Osteocyte (in vitro differentiated cells): ENCODE measurements at regions not wholly inside any gene's neighbourhood (a gene's known extent, or its start where the extent isn't known, plus 50 kb on each side); places are given as distances from the start of the nearest gene placed in this dataset.

Experiments
- DNase-seq: peaks from one replicate; pipeline ENCODE4 v3.0.0; 2021; ENCODE audit warnings: mixed read lengths; ENCODE audit not compliant: unreplicated experiment; ENCODE audit errors: extremely low spot score
- H3K27ac Mint-ChIP-seq: one replicate; pipeline ENCODE4 v1.8.0; 2021; ENCODE audit warnings: mild to moderate bottlenecking, mixed read lengths; ENCODE audit not compliant: unreplicated experiment
- H3K27me3 Mint-ChIP-seq: one replicate; pipeline ENCODE4 v1.8.0; 2021; ENCODE audit warnings: mixed read lengths; ENCODE audit not compliant: unreplicated experiment
- H3K36me3 Mint-ChIP-seq: one replicate; pipeline ENCODE4 v1.8.0; 2021; ENCODE audit warnings: mixed read lengths; ENCODE audit not compliant: unreplicated experiment
- H3K4me1 Mint-ChIP-seq: one replicate; pipeline ENCODE4 v1.8.0; 2021; ENCODE audit warnings: mixed read lengths; ENCODE audit not compliant: unreplicated experiment
- H3K4me3 Mint-ChIP-seq: one replicate; pipeline ENCODE4 v1.8.0; 2021; ENCODE audit warnings: mild to moderate bottlenecking, moderate library complexity, mixed read lengths; ENCODE audit not compliant: unreplicated experiment
- H3K9me3 Mint-ChIP-seq: one replicate; pipeline ENCODE4 v1.8.0; 2021; ENCODE audit warnings: mixed read lengths; ENCODE audit not compliant: unreplicated experiment
- TF ChIP-seq, protein P1 (sequence below): fragments of 200-600 bp; sonication (generic); IDR thresholded peaks from 2 replicates; pipeline ENCODE4 v1.5.0; 2021; ENCODE audit warnings: antibody characterized with exemption, mild to moderate bottlenecking, moderate library complexity

DNA sequence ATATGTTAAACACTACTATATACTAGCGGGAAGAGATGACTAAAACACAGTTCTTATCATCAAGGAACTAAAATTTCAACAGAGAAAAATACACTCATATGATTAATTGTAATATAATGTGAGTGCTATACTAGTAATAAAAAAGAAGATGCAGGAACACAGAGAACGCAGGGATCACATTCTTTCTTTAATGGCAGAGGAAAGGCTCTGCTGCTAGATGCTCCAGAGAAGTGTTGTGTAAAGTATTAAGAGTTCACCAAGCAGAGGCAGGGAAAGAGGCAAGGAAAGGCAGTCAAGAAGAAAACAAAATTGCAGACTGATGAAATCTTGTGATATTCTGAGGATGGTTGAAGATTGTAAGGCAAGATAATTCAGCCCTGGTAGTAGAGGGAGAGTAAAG is 394.7 kb downstream of the PDGFC start:
- H3K36me3 Mint-ChIP-seq, result no peaks in the 10 kb centered on the region
- TF ChIP-seq, protein P1, sequence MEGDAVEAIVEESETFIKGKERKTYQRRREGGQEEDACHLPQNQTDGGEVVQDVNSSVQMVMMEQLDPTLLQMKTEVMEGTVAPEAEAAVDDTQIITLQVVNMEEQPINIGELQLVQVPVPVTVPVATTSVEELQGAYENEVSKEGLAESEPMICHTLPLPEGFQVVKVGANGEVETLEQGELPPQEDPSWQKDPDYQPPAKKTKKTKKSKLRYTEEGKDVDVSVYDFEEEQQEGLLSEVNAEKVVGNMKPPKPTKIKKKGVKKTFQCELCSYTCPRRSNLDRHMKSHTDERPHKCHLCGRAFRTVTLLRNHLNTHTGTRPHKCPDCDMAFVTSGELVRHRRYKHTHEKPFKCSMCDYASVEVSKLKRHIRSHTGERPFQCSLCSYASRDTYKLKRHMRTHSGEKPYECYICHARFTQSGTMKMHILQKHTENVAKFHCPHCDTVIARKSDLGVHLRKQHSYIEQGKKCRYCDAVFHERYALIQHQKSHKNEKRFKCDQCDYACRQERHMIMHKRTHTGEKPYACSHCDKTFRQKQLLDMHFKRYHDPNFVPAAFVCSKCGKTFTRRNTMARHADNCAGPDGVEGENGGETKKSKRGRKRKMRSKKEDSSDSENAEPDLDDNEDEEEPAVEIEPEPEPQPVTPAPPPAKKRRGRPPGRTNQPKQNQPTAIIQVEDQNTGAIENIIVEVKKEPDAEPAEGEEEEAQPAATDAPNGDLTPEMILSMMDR, result no peak
- H3K9me3 Mint-ChIP-seq, result no peaks in the 10 kb centered on the region
- no peak for DNase-seq
- H3K27me3 Mint-ChIP-seq, result no peaks in the 10 kb centered on the region
- H3K27ac Mint-ChIP-seq, result no peak overlapping the region
- H3K4me1 Mint-ChIP-seq, result peaks cover 16% of the 10 kb centered on the region
- no peak overlapping the region for H3K4me3 Mint-ChIP-seq

DNA sequence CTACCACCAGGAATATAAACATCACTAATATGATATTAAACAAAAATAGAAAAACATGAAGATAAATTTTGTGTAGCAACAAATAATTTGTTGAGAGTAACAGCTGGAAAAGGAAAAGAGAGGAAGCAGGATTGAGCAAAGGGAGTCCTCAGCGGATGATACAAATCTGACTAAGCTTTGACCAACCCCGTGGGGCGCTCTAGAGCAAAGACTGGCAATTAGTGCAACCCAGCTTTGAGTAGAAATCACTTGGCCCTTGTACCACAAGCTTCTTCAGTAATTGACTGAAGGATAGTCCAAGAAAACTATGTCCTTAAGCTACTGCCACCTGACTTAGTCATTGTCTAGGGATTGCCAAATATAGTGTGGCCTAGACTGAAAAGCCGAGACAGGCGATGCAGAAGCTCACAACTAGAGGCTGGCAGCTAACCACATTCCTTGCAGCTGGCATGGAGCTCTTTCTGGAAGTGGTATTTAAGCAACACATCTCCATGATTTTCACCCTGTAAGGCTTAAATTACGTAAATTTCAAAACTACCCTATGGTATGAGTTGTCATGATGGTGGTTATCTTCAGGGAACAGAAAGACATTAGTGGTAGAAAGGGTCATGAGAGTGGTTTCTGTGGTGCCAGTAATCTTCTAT is 396.0 kb downstream of the PDGFC start:
- TF ChIP-seq, protein P1, result no peak
- H3K27ac Mint-ChIP-seq, result no peak overlapping the region
- no peak for DNase-seq
- H3K4me3 Mint-ChIP-seq, result no peak overlapping the region
- no peaks in the 10 kb centered on the region for H3K36me3 Mint-ChIP-seq
- H3K4me1 Mint-ChIP-seq, result peaks cover 4% of the 10 kb centered on the region
- no peaks in the 10 kb centered on the region for H3K9me3 Mint-ChIP-seq
- H3K27me3 Mint-ChIP-seq, result no peaks in the 10 kb centered on the region

DNA sequence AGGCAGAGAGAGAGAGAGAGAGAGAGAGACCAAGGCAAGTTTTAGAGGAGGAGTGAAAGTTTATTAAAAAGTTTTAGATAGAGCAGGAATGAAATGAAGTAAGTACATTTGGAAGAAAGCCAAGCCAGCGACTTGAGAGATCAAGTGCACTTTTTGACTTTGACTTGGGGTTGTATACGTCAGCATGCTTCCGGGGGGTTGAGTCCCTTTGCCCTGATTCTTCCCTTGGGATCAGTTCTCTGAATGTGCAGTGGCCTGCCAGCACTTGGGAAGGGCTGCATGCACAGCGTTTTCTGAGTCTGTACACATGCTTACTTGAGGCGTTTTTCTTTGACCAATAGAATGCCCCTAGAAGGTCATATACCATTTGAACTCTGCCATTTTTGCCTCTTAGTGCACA is 400.5 kb downstream of the PDGFC start:
- no peak overlapping the region for H3K4me3 Mint-ChIP-seq
- TF ChIP-seq, protein P1, result no peak
- H3K9me3 Mint-ChIP-seq, result no peaks in the 10 kb centered on the region
- H3K27ac Mint-ChIP-seq, result no peak overlapping the region
- H3K36me3 Mint-ChIP-seq, result no peaks in the 10 kb centered on the region
- peaks cover 2% of the 10 kb centered on the region for H3K4me1 Mint-ChIP-seq
- no peak for DNase-seq
- H3K27me3 Mint-ChIP-seq, result no peaks in the 10 kb centered on the region

DNA sequence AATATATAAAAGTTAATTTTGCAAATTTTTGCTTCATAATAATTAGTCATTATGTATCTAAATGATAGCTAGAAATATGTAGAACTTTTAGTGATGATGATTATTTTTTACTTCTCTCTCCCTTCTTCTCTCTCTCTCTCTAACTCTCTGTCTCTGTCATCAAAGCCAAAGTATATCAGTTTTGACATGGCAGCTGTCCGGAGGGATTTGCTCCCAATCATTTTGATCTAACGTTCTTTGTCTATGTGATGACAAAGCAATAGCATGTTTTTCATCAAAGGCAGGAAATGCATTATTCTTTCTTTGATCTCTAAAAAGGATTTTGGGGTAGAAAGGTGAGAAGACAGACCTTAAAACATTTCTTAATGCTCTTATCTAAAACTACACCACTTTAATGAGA is 402.1 kb downstream of the PDGFC start:
- TF ChIP-seq, protein P1, result no peak
- Mint-ChIP-seq H3K36me3 (no peaks in the 10 kb centered on the region), H3K27ac (no peak overlapping the region)

DNA sequence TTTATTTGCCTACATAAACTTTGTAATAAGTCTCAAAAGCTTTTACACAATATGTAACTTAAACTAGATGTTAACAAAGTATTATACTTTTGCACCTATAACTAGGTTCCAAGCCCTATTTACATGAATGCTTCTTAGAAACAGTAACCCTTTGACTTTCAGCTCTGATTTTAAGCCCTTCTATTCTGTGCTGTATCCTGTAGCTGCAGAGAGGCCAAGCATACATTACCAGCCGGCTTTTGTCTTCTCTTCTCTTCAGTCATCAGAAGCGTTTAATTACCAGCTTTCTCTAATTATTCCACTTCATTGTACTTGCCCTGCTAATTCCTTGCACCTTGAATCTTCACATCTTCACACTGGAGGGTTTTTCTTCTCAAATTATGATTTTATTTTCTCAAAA is 403.1 kb downstream of the PDGFC start:
- TF ChIP-seq, protein P1, result no peak
- H3K27ac Mint-ChIP-seq, result no peak overlapping the region
- H3K4me3 Mint-ChIP-seq, result no peak overlapping the region
- no peaks in the 10 kb centered on the region for H3K27me3 Mint-ChIP-seq
- H3K9me3 Mint-ChIP-seq, result no peaks in the 10 kb centered on the region
- H3K4me1 Mint-ChIP-seq, result peaks cover 2% of the 10 kb centered on the region
- no peaks in the 10 kb centered on the region for H3K36me3 Mint-ChIP-seq
- no peak for DNase-seq

More for the DNA sequence above, 402.1 kb downstream of the PDGFC start:
- no peaks in the 10 kb centered on the region for H3K9me3 Mint-ChIP-seq
- H3K4me3 Mint-ChIP-seq, result no peak overlapping the region
- DNase-seq, result no peak
- H3K27me3 Mint-ChIP-seq, result no peaks in the 10 kb centered on the region
- H3K4me1 Mint-ChIP-seq, result peaks cover 2% of the 10 kb centered on the region
